GM18507 (cell line): ENCODE measurements at regions not wholly inside any gene's neighbourhood (a gene's known extent, or its start where the extent isn't known, plus 50 kb on each side); places are given as distances from the start of the nearest gene placed in this dataset.

Experiments used
- DNase-seq: peaks from one replicate; pipeline ENCODE4 v3.0.0; 2011; ENCODE audit warnings: low read depth; ENCODE audit not compliant: insufficient read length; ENCODE audit errors: extremely low spot score
- FAIRE-seq: peaks from 2 replicates; lab custom pipeline; 2011; peaks lifted over from hg19 to GRCh38; lab: Jason Lieb, UNC

- FAIRE-seq (no peak), DNase-seq (no peak)
These were observed 92.9 kb downstream of the TXNL1 start for GRCh38 chr18:56545464-56545863.

DNA sequence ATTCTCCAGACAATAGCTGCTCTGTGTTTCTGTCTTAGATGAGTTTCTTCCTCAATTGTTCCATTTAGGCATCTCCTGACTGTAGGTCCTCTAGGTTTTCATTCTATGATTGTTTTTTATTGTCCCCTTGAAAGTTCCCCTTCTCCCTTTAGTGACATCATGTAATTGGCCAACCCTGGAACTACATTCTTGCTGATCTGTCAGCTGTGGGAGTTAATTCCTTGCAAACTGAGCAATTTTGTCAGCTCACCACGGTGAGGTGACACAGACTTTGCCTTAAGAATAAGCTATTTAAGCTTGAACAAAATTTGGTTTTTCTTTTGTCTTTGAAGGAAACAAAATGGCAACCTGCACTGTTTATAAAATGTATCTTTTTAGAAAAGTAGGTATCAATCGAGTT lies 95.9 kb downstream of the TXNL1 start:
- FAIRE-seq (no peak), DNase-seq (no peak)

- FAIRE-seq, result peak; percentile 5
- DNase-seq, result no peak
These were observed 96.6 kb downstream of the TXNL1 start for GRCh38 chr18:56541793-56542192.

DNA sequence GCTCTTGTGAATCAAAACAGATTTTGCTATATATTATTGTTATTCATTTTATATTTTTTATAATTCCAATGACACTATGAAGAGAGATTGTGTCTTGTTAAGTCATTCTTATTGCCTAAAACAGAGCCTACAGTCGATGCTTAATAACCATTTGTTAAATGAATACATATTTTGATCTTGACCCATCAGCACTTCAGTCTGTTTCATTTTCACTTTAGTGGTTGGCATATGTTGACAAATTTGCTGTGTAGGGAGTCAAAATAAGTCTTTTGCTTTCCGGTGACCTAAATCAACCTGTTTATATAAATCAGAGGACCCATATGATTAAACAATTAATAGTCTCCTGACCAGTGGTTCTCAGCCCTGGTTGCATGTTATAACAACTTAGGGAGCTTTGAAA lies 97.1 kb downstream of the TXNL1 start:
- no peak for DNase-seq
- no peak for FAIRE-seq

- DNase-seq (no peak), FAIRE-seq (no peak)
These were observed 99.6 kb downstream of the TXNL1 start for GRCh38 chr18:56538746-56539145.

GRCh38 chr18:56532176-56532840 lies 106.1 kb downstream of the TXNL1 start:
- no peak for FAIRE-seq
- peak; percentile 22 for DNase-seq

DNA sequence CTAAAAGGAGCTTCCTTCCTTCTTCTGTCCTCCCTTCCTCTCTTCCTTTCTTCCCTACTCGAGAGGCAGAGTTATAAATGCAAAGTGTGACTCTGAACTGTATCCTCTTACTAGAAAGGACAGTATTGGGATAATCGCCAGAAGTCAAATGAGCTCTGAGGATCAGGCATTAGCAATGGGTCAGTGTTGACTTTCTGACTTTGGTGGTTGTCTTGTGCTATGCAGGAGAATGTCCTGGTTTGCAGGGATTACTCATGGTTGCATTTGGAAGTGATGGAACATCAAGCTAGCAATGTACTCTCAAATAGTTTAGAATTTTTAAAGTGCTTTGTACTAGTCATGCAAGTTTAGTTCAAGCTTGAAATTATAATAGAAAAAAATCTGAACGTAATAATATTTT lies 115.6 kb downstream of the TXNL1 start:
- DNase-seq, result no peak
- no peak for FAIRE-seq

DNA sequence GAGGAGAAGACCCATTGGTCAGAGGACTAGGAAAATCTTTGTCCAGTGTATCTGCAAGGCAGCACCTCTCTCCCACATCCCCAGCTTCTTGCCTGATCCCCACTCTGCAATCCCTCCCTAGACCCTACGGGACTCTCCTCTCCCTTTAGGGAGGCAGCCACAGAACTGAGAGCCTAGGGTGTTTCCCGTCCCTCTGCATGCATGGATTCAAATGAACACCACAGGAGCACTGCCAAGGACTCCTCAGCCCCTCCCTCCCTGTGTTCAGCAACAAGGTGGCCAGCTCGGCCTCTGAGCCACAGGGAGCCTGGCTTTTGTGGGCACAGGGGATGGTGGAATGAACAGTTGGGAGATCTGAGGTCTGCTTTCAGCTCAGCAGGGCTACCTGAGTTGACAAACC lies 117.1 kb downstream of the TXNL1 start:
- DNase-seq (no peak), FAIRE-seq (no peak)

GRCh38 chr18:56517761-56518160 lies 120.6 kb downstream of the TXNL1 start:
- DNase-seq (no peak), FAIRE-seq (no peak)

DNA sequence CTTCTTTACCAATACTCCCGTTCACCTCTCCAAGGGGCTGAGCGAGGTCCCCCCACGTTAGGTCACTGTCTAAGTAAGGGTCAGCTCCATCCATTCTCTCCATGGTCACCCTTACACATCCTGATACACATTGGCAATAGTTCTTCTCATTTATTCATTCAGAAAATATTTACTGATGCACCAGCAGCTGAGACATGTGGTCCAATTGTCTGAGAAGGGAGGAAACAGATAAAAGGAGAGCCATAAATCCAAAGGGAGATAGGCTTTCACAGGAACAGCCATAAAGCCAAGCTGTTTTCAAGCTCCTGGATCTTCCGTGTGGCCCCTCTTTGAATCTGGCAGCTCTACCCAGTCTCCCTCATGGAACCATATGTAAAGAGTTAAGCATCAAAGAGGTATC lies 121.2 kb downstream of the TXNL1 start:
- FAIRE-seq, result no peak
- no peak for DNase-seq

GRCh38 chr18:56516789-56517188 lies 121.6 kb downstream of the TXNL1 start:
- DNase-seq, result no peak
- FAIRE-seq, result no peak

GRCh38 chr18:56515522-56515921 lies 122.9 kb downstream of the TXNL1 start:
- FAIRE-seq, result no peak
- no peak for DNase-seq

DNA sequence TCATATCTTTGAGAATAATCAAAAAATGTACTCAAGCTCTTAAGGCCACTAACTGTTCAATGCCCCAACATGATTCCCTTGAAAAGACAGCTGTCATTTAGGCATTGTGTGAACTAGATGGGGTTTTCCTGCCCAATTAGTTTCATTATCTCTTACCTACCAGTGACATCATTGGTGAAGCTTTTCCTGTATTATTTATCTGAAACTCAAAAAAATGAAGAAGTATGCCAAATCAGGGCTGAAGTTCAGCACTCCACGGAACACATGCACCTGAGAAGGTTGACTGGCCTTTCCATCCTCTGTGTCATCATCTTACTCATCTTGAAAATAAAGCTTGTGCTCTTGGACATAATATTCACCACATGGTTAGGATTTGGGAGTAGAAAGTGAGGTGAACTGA lies 126.4 kb downstream of the TXNL1 start:
- FAIRE-seq, result no peak
- DNase-seq, result no peak

GRCh38 chr18:56510108-56510507 lies 128.3 kb downstream of the TXNL1 start:
- DNase-seq (no peak), FAIRE-seq (no peak)

- DNase-seq, result no peak
- FAIRE-seq, result no peak
These were observed 128.7 kb downstream of the TXNL1 start for GRCh38 chr18:56509656-56510055.

- no peak for DNase-seq
- FAIRE-seq, result no peak
These were observed 129.9 kb downstream of the TXNL1 start for GRCh38 chr18:56508370-56509036.

- no peak for FAIRE-seq
- DNase-seq, result no peak
These were observed 132.4 kb downstream of the TXNL1 start for GRCh38 chr18:56505971-56506370.

DNA sequence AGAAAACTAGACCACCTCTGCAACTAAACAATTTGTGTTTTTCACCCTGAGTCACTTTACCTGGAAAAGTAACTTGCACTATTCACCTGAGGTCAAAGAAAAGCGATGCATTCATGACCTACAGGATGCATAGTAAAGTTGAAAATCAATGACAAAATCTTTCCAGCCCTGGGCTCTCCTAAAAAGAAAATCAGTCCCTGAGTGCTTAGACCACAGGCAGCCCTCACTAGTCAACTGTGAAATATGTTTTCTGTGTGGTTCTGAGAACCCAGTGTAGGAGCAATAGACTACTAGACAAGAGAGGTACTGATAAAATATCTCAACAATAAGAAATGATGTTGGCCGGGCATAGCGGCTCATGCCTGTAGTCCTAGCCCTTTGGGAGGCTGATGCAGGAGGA lies 133.1 kb downstream of the TXNL1 start:
- no peak for DNase-seq
- FAIRE-seq, result no peak

DNA sequence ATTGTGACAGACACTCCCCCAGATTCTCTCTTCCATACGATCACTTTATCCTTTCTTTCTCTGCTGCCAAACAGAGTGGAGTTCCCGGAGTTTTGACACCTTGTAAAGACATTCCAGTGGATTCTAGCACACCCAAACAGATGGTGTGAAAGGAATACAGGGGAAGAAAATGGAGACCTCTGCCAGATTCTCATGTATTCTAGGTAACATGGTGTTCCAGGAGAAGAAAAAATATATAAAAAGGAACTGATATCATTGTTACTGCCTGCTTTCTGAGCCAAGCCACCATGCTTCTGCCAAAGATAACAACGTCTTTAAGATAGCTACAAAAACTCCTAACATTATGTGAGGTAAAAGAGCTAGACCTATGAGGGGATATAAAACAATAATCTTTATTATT lies 136.5 kb downstream of the TXNL1 start:
- no peak for FAIRE-seq
- no peak for DNase-seq

DNA sequence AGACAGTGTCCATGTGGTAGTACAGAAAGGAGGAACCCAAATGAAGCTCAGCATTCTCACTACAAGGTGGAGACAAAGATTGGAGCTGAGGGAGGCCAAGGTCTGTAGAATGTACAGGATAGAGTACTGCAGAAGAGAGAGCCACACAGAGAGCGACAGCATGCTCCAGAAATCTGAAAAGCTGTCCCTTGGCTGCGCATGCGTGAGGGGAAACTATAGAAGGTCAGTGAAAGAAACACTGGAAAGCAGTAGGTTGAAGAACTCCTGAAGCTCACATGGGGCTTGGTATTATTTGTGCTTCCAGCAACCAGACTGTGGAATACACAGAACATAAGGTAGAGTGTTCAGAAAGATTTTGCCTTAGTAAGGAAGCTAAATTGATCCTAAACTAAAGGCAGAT lies 142.5 kb downstream of the TXNL1 start:
- DNase-seq, result no peak
- FAIRE-seq, result no peak

GRCh38 chr18:56493531-56493930 lies 144.9 kb downstream of the TXNL1 start:
- FAIRE-seq (no peak), DNase-seq (no peak)

DNA sequence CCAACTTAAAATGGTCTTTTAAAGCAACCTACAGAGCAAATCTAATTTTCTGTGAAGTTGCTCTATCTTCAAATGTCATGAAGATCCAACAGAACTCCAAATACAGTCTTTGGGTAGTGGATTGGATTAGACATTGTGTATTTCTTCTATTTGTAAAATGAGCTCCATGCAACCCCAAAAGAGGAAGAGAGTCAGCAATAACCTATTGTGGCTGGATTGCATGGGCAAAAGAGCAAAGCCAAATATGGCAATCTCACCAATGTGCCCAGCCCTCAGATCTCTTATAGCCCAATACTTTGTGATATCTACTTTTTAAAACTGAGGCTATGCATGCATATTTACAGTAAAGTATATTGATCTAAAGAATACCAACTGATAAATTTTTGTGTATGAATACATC lies 146.3 kb downstream of the TXNL1 start:
- no peak for FAIRE-seq
- DNase-seq, result no peak
